ENCODE measurements at regions not wholly inside any gene's neighbourhood (a gene's known extent, or its start where the extent isn't known, plus 50 kb on each side); places are given as distances from the start of the nearest gene placed in this dataset.
"Not testable (repeated sequence)": the region's sequence is repeated elsewhere in the genome, so short reads cannot be mapped to it uniquely, and the experiment has no call there.

DNA sequence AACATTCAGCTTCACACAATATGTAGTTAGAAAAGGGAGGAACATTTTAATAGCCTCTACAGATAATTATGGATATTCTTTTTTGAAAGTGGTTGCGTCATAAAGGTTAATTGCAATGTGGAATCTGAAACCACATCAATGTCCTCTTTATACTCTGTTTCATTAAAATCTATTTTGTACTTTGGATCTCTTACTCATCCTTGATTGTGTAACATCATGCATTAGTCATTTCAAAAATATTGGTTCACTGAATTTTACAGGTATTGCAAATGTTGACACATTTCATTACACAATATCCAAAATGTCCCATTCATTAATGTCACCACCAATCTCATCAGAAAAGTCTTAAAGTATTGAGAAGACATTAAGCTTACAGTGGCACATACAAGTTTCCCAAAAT lies 62.7 kb upstream of the USP9X start:
- TF ChIP-seq, protein P1, sequence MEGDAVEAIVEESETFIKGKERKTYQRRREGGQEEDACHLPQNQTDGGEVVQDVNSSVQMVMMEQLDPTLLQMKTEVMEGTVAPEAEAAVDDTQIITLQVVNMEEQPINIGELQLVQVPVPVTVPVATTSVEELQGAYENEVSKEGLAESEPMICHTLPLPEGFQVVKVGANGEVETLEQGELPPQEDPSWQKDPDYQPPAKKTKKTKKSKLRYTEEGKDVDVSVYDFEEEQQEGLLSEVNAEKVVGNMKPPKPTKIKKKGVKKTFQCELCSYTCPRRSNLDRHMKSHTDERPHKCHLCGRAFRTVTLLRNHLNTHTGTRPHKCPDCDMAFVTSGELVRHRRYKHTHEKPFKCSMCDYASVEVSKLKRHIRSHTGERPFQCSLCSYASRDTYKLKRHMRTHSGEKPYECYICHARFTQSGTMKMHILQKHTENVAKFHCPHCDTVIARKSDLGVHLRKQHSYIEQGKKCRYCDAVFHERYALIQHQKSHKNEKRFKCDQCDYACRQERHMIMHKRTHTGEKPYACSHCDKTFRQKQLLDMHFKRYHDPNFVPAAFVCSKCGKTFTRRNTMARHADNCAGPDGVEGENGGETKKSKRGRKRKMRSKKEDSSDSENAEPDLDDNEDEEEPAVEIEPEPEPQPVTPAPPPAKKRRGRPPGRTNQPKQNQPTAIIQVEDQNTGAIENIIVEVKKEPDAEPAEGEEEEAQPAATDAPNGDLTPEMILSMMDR (IDR thresholded peaks at IDR 0.05; ENCODE audit: insufficient read depth, low read length): no peak
- no peak overlapping the region for H3K4me3 ChIP-seq (ENCODE audit: low read depth, low read length)
- DNase-seq (ENCODE audit: low read depth): peak; percentile 31

DNA sequence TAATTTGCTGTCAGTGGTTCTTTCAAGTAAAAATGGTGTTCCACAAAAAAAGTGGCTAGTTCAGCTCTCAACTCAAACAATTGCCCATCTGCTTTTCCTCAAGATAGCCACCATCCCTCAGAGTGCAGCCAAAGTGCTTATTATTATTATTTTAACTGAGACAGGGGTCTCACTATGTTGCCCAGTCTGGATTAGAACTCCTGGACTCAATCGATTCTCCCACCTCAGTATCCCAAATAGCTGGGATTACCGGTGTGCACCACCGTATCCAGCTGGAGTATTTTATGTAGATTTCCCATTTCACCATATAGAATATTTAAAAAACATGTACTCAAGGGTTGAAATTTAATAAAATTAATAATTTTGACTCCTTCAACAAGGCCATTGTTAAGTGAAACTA lies 62.1 kb upstream of the USP9X start:
- H3K4me3 ChIP-seq (ENCODE audit: low read depth, low read length): no peak overlapping the region
- TF ChIP-seq, protein P1 (IDR thresholded peaks at IDR 0.05; ENCODE audit: insufficient read depth, low read length): no peak

DNA sequence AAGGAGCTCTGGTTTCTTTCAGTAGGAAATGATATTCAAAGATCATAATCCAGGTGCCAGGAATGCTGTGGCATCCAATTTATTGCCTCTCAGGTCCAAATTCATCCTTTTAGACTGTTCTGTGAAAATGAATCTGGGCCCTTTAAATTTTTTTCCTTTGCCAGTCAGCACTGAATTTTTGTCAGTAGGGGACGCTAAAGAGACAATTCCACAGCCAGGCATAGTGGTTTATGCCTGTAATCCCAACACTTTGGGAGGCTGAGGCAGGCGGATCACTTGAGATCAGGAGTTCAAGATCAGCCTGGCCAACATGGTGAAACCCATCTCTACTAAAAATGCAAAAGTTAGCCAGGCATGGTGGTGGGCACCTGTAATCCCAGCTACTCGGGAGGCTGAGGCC lies 60.9 kb upstream of the USP9X start:
- not testable (repeated sequence) for DNase-seq (ENCODE audit: low read depth); H3K4me3 ChIP-seq (ENCODE audit: low read depth, low read length)

More for the DNA sequence above, 62.1 kb upstream of the USP9X start:
- no peak for DNase-seq (ENCODE audit: low read depth)

DNA sequence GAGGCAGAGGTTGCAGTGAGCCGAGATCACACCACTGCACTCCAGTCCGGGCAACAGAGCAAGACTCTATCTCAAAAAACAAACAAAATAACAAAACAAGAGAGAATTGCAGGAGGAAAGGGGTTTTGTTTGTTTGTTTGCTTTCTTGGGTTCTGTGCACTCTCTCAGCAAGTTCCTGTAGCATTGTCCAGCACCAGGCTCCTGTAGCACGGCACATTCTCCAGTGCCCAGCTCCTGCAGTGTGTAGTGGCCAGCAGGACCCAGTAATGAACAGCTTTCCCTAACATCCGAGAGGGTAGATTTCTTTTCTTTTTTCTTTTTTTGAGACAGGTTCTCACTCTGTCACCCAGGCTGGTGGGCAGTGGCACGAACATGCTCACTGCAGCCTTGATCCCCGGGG lies 60.5 kb upstream of the USP9X start:
- H3K4me3 ChIP-seq (ENCODE audit: low read depth, low read length): no peak overlapping the region
- no peak for DNase-seq (ENCODE audit: low read depth)
- TF ChIP-seq, protein P1 (IDR thresholded peaks at IDR 0.05; ENCODE audit: insufficient read depth, low read length): no peak

DNA sequence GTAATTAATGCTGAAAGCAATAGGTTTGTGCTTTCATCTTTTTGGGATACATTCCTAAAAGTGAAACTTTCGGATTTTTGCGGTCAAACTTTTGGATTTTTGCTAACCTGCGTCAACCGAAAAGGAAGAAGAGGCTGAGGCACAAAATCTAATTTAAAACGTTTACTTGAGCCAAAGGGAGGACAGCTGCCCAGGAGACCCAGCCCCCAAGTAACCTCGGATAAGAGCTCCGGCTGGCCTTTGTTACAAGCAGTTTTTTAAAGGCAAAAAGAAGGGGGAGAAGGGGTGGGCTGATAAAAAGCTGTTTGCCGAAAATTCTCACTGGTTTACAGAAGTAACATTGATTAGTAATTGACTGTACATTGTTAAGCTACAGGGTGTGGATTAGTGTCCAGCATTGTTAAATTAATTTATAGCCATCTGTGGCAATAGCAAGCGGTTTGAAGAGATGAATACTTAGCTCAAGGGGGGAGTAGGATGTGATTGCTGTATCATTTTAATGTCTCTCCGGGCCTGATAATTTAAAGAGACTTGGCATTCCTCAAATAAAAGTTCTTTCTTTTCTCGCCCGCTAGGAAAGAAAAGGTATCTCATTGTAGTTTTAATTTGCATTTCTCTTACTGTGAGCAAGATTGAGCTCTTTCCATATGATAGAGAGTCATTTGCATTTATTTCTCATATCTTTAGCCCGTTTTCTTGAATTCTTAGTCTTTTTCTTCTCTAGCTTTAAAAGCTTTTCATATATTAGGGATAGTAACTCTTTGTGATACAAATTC lies 59.1 kb upstream of the USP9X start:
- peak; percentile 40 for DNase-seq (ENCODE audit: low read depth)
- no peak overlapping the region for H3K4me3 ChIP-seq (ENCODE audit: low read depth, low read length)
- TF ChIP-seq, protein P1 (IDR thresholded peaks at IDR 0.05; ENCODE audit: insufficient read depth, low read length): no peak

DNA sequence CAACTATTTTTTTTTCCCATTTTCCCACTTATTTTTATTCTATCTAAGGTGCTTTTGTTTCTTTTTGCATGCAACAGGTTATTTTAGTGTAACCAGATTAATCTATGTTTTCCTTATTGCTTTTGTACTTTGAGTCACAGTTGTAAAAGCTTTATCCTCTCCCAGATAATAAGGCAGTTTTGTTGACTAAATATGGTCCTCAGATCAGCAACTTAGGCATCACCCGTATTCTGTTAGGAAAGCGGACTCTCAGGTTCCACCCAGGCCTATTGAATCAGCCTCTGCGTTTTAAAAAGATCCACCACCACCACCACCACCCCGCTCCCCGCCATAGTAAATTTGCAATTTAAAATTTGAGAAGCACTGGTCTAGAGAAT lies 58.6 kb upstream of the USP9X start:
- TF ChIP-seq, protein P1 (IDR thresholded peaks at IDR 0.05; ENCODE audit: insufficient read depth, low read length): no peak

DNA sequence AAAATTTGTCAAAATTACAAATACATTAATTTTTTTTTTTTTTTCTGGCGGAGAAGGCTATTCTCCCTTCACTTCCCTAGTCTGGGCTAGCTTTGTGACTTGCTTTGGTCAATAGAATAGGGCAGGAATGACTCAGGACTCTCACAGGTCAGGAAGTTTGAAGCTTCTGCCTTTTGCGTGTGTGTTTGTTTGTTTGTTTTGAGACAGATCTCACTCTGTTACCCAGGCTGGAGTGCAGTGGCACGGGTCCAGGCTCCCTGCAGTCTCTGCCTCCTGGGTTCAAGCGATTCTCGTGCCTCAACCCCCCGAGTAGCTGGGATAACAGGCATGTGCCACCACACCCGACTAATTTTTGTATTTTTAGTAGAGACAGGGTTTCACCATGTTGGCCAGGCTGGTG lies 55.9 kb upstream of the USP9X start:
- DNase-seq (ENCODE audit: low read depth): no peak
- TF ChIP-seq, protein P1 (IDR thresholded peaks at IDR 0.05; ENCODE audit: insufficient read depth, low read length): no peak
- H3K4me3 ChIP-seq (ENCODE audit: low read depth, low read length): no peak overlapping the region

More for the DNA sequence above, 58.6 kb upstream of the USP9X start:
- no peak overlapping the region for H3K4me3 ChIP-seq (ENCODE audit: low read depth, low read length)
- DNase-seq (ENCODE audit: low read depth): no peak

Data from fibroblast of the aortic adventitia (primary cell).